ACC112 (cell line): ENCODE measurements at regions not wholly inside any gene's neighbourhood (a gene's known extent, or its start where the extent isn't known, plus 50 kb on each side); places are given as distances from the start of the nearest gene placed in this dataset.

Source experiments
- H2AFZ ChIP-seq: fragments of 200-600 bp; sonication (generic); one replicate; pipeline ENCODE4 v1.6.0; 2017; ENCODE audit warnings: antibody characterized with exemption, low read length; ENCODE audit not compliant: unreplicated experiment
- H3K27ac ChIP-seq: fragments of 200-600 bp; sonication (generic); 2 replicates; pipeline ENCODE4 v1.5.1; 2014; ENCODE audit warnings: low read depth, mild to moderate bottlenecking, antibody characterized with exemption, low read length, moderate library complexity
- H3K27me3 ChIP-seq: fragments of 200-600 bp; sonication (generic); 2 replicates; pipeline ENCODE4 v1.6.1; 2014; ENCODE audit warnings: mild to moderate bottlenecking, antibody characterized with exemption, low read length, moderate library complexity, mixed read lengths; ENCODE audit not compliant: insufficient read depth
- H3K36me3 ChIP-seq: fragments of 200-600 bp; sonication (generic); 2 replicates; pipeline ENCODE4 v1.6.1; 2016; ENCODE audit warnings: mild to moderate bottlenecking, antibody characterized with exemption, low read length, moderate library complexity, mixed read lengths; ENCODE audit not compliant: insufficient read depth
- H3K4me1 ChIP-seq: fragments of 200-600 bp; sonication (generic); one replicate; pipeline ENCODE4 v1.6.1; 2016; ENCODE audit warnings: low read length, mixed read lengths; ENCODE audit not compliant: insufficient read depth, unreplicated experiment, control insufficient read depth
- H3K4me3 ChIP-seq: fragments of 200-600 bp; sonication (generic); 2 replicates; pipeline ENCODE4 v1.5.1; 2014; ENCODE audit warnings: mild to moderate bottlenecking, low read depth, low read length
- H3K79me2 ChIP-seq: fragments of 200-600 bp; sonication (generic); one replicate; pipeline ENCODE4 v1.6.0; 2016; ENCODE audit warnings: low read length; ENCODE audit not compliant: control insufficient read depth, unreplicated experiment, insufficient read depth

DNA sequence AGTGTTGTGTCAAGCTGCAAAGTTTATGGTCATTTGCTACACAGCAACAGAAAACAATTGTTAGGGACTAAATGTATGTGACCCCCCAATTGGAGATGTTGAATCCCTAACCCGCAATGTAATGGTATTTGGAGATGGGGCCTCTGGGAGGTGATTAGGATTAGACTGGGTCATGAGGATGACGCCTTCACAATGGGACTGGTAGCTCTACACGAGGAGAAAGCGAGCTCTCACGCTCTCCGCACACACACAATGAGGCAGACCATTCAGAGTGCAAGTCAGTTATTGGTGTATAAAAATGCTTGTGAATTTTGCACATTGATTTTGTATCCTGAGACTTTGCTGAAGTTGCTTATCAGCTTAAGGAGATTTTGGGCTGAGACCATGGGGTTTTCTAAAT, 116.9 kb upstream of the NSMCE3 start:
- H3K36me3 ChIP-seq, result no peaks in the 10 kb centered on the region
- H2AFZ ChIP-seq, result no peak overlapping the region
- no peak overlapping the region for H3K27ac ChIP-seq
- no peak overlapping the region for H3K4me3 ChIP-seq
- H3K4me1 ChIP-seq, result no peaks in the 10 kb centered on the region
- H3K79me2 ChIP-seq, result no peaks in the 10 kb centered on the region
- H3K27me3 ChIP-seq, result peaks cover 6% of the 10 kb centered on the region; the same call in 1 of the 2 replicates

DNA sequence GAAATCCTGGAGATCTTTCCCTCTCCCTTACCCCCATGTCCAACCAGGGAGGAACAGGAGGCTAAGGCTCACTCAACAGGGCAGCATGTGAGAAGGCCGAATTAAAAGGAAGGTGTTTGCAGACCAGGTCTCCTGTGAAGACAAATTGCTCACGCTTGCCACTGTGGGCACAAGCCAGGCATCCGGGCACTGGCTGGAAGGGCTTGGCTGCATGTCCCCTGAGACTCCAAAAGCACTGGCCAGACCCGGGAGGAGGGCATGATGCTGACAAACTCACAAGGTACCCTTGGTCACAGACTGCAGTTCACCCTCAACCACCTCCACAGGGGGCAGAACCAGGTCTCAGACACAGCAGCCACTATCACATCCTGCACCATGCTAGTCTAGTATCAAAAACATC, 113.7 kb upstream of the NSMCE3 start:
- no peak overlapping the region for H3K27ac ChIP-seq
- no peak overlapping the region for H3K4me3 ChIP-seq
- no peaks in the 10 kb centered on the region for H3K79me2 ChIP-seq
- no peaks in the 10 kb centered on the region for H3K36me3 ChIP-seq
- H2AFZ ChIP-seq, result no peak overlapping the region
- no peaks in the 10 kb centered on the region for H3K27me3 ChIP-seq
- H3K4me1 ChIP-seq, result no peaks in the 10 kb centered on the region

DNA sequence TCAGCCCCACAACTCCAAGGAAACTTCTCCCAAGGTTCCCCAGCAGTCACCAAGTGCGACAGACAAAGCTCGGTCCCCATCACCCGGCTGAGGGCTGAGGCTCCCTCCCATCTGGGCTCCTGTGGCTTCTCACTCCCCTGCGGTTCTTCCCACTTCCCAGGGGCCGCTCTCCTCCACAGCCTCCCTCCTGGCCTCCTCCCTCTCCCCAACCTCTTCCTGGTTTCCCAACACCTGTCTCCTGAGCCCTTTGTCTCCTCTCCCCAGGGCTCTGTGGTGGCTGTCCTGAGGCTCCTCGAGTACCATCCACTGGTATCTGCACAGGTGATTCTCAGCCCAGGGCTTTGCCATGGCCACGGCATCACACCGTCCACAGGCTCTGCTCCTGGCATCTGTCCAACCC, 113.2 kb upstream of the NSMCE3 start:
- Histone ChIP-seq H3K4me1 (no peaks in the 10 kb centered on the region), H2AFZ (no peak overlapping the region), H3K36me3 (no peaks in the 10 kb centered on the region), H3K27ac (no peak overlapping the region), H3K27me3 (0 out of 2 replicates have a peak, but pooled peaks cover 2% of the 10 kb centered on the region), H3K4me3 (no peak overlapping the region), H3K79me2 (no peaks in the 10 kb centered on the region)

DNA sequence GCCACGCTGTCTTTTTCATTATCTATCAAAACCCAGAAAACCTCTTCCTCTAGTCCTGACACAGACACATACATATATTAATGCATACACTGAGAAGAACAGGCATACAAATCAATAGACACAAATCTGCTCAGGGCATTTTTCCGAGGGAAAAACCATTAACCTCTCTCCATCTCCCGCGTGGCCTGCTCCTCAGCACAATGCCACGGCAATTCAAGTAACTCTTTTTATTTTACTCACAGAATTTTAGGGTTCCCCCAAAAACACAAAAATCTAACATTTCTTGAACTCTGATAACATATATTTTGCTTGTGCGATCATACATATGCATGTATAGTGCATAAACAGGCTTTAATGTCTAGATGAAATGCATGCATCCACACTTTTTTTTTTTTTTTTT, 110.8 kb upstream of the NSMCE3 start:
- no peak overlapping the region for H3K27ac ChIP-seq
- no peak overlapping the region for H2AFZ ChIP-seq
- no peaks in the 10 kb centered on the region for H3K79me2 ChIP-seq
- H3K36me3 ChIP-seq, result no peaks in the 10 kb centered on the region
- H3K27me3 ChIP-seq, result peaks cover 6% of the 10 kb centered on the region
- no peak overlapping the region for H3K4me3 ChIP-seq
- no peaks in the 10 kb centered on the region for H3K4me1 ChIP-seq

DNA sequence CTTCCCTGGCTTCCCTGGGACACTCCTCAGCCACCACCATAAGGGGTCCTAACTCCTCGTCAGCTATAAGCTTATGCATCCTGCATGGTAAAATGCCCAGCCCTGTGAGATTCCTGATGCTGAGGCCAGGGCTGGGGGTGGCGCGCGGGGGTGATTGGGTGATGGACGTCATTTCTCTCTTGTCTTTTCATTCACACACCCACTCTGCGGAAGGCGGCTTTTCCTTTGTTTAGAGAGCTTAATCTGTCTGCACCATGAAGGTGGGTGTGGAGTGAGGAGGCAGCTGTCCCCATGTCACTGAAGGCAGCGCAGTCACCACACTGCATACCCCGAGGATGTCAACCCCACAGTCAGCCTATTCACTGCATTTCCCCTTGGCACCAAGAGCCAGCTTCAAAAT, 110.0 kb upstream of the NSMCE3 start:
- H3K79me2 ChIP-seq, result no peaks in the 10 kb centered on the region

DNA sequence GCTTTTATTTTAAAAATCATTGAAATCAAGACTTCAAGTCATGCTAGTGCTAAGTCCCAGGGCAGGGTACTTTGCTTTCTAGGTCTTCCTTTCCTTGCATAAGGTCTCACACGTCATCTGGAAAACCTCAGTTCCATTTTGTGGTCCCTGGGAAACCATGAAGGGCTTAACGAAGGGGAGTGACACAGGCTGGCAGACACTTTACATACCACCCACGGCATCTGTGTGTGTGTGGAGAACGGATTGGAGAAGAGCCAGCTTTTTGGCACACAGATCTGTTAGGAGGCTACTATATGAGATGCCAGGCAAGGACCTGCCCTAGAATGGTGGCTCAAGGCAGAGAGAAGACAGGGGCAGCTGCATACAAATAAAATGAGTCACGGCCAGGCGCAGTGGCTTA, 107.5 kb upstream of the NSMCE3 start:
- H2AFZ ChIP-seq, result no peak overlapping the region
- no peak overlapping the region for H3K27ac ChIP-seq
- no peaks in the 10 kb centered on the region for H3K36me3 ChIP-seq

More for the DNA sequence above, 110.0 kb upstream of the NSMCE3 start:
- Histone ChIP-seq H3K27ac (no peak overlapping the region), H3K27me3 (peaks cover 14% of the 10 kb centered on the region), H2AFZ (no peak overlapping the region), H3K4me3 (no peak overlapping the region), H3K4me1 (no peaks in the 10 kb centered on the region), H3K36me3 (no peaks in the 10 kb centered on the region)

DNA sequence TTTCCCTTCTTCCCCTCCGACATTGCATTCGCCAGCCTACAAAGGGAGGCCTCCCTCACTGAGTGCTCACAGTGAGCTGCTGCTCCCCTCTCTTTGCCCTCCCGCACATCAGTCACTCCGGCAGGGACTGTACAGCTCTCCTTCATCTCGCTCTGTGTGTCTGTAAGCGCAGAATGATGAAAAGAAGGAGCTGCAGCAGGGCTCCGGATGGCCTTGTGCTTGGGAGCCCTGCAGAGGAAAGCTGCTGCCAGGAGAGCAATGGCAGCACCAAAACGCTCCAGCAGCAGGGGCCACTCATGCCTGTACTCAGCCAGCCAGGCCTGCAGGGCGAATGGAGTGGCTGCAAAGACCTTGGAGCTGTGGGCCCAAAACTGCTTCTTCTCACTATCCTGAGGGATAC, 107.0 kb upstream of the NSMCE3 start:
- Histone ChIP-seq H3K4me3 (no peak overlapping the region), H3K79me2 (no peaks in the 10 kb centered on the region), H3K36me3 (no peaks in the 10 kb centered on the region), H3K4me1 (no peaks in the 10 kb centered on the region), H2AFZ (no peak overlapping the region), H3K27ac (no peak overlapping the region), H3K27me3 (peaks cover 23% of the 10 kb centered on the region)

More for the DNA sequence above, 107.5 kb upstream of the NSMCE3 start:
- Histone ChIP-seq H3K27me3 (peaks cover 23% of the 10 kb centered on the region), H3K4me1 (no peaks in the 10 kb centered on the region), H3K4me3 (no peak overlapping the region), H3K79me2 (no peaks in the 10 kb centered on the region)

DNA sequence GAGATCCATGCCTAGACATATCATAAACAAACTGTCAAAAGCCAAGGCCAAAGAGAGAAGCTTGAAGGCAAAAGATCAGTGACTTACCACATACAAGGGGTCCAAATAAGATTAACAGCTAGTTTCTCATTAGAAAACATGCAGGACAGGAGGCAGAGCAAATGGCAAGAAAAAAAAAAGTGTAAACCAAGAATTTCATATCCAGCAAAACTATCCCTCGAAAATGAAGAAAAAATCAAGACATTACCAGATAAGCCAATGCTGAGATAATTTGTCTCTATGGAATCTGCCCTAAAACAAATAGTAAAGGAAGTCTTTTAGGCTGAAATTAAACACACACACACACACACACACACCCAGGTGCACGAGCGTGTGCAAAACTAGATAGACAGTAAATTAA, 99.6 kb upstream of the NSMCE3 start:
- Histone ChIP-seq H3K4me1 (no peaks in the 10 kb centered on the region), H3K4me3 (no peak overlapping the region), H2AFZ (no peak overlapping the region), H3K27me3 (peaks cover 14% of the 10 kb centered on the region), H3K27ac (no peak overlapping the region), H3K36me3 (no peaks in the 10 kb centered on the region), H3K79me2 (no peaks in the 10 kb centered on the region)

DNA sequence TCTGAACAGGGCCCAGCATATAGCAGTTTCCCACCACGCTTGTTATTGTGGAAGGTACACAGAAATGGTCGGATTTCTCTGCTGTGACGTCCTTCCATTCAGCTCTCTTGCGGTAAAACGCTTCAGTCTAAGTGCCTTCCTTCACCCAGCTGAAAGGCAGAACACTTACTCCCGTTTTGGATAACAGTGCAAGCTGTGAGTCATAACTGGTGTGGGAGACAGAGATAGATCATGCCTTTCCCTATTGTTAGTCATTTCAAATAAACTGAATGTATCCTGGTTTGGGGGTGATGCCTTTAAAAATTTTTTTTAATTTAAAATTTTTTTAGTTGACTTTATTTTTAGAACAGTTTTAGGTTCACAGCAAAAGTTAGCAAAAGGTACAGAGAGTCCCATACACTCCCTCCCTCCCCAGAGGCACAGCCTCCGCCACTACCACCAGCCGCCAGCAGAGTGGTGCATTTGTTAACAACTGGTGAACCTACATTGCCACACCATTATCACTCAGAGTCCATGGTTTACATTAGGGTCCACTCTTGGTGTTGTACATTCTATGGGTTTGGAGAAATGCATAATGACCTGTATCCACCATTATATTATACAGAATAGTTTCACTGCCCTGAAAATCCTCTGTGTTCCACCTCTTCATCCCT, 94.9 kb upstream of the NSMCE3 start:
- Histone ChIP-seq H3K27me3 (peaks cover 35% of the 10 kb centered on the region), H3K79me2 (no peaks in the 10 kb centered on the region), H3K27ac (no peak overlapping the region), H3K4me1 (no peaks in the 10 kb centered on the region), H2AFZ (no peak overlapping the region), H3K4me3 (no peak overlapping the region), H3K36me3 (no peaks in the 10 kb centered on the region)

DNA sequence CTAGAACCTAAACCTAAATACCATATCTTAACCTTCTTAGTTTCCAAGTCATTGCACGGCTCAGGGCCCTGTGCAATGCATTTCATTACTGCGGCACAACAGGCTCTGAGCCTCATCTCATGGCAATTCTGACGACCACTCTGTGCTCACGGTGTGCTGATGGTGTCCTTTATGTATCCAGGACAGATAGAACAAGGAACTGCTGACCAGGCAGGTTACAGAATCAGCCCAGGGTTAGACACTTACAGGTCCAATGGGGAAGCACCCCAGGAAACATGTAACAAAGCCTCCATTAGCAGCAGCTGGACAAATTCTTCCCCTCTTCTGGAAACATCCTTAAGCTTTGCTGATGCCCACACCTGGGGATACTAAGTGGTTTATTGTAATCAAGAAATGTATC, 91.9 kb upstream of the NSMCE3 start:
- no peaks in the 10 kb centered on the region for H3K36me3 ChIP-seq
- H3K4me3 ChIP-seq, result no peak overlapping the region
- H3K4me1 ChIP-seq, result no peaks in the 10 kb centered on the region
- no peak overlapping the region for H2AFZ ChIP-seq
- H3K27ac ChIP-seq, result no peak overlapping the region
- H3K79me2 ChIP-seq, result no peaks in the 10 kb centered on the region
- H3K27me3 ChIP-seq, result peaks cover 38% of the 10 kb centered on the region

DNA sequence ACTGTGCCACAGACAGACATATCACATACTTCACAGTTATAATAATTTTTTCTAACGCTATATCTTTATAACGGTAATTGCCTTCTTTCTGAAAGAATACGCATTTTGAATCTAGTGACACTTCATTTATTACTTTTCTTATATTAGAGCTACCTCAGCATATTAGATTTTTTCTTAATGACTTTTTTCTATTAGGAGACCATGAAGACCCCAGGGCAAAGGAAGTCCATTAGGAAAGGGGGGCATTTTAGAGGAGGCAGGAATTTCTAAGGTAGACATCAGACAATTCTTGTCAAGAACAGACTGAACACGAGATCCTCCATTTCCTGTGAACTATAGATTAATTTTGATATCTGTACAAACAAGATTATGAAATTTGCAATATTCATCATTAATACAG, 90.5 kb upstream of the NSMCE3 start:
- no peak overlapping the region for H3K27ac ChIP-seq
- no peak overlapping the region for H2AFZ ChIP-seq
- no peak overlapping the region for H3K4me3 ChIP-seq
- H3K36me3 ChIP-seq, result no peaks in the 10 kb centered on the region
- peaks cover 32% of the 10 kb centered on the region for H3K27me3 ChIP-seq
- no peaks in the 10 kb centered on the region for H3K4me1 ChIP-seq
- no peaks in the 10 kb centered on the region for H3K79me2 ChIP-seq
